Breast epithelium (tissue), 4 donors: ENCODE measurements at regions not wholly inside any gene's neighbourhood (a gene's known extent, or its start where the extent isn't known, plus 50 kb on each side); places are given as distances from the start of the nearest gene placed in this dataset.

Source experiments
- DNase-seq, 2 donors: peaks; one replicate each; pipeline ENCODE4 v3.0.0-alpha.2; 2019; ENCODE audit warnings: low spot score in 2 of 2
- H3K27ac ChIP-seq, 2 donors: fragments of 200-600 bp; sonication (generic) in 1 of 2; one replicate each; pipeline ENCODE4 v1.5.1; 2016 to 2019; ENCODE audit warnings: mild to moderate bottlenecking in 1 of 2
- H3K27me3 ChIP-seq, 2 donors: fragments of 200-600 bp; sonication (generic) in 1 of 2; one replicate each; pipeline versions ENCODE4 v1.5.1 to v1.6.0; 2017 to 2019; ENCODE audit warnings: control low read depth in 1 of 2, mild to moderate bottlenecking in 1 of 2
- H3K36me3 ChIP-seq: fragments of 200-600 bp; one replicate; pipeline ENCODE4 v1.5.1; 2019
- H3K4me1 ChIP-seq, 2 donors: fragments of 200-600 bp; sonication (generic); one replicate each; pipeline ENCODE4 v1.5.1; 2016 to 2019; ENCODE audit warnings: control low read depth in 1 of 2
- H3K4me3 ChIP-seq, 3 donors: fragments of 200-600 bp; sonication (generic); 1 replicate in 2 of 3; 2 replicates in 1 of 3; pipeline ENCODE4 v1.5.1; 2016 to 2019; ENCODE audit warnings: mild to moderate bottlenecking in 3 of 3, moderate library complexity in 2 of 3
- H3K9me3 ChIP-seq, 2 donors: fragments of 200-600 bp; sonication (generic) in 1 of 2; one replicate each; pipeline ENCODE4 v1.5.1; 2016 to 2019; ENCODE audit warnings: control low read depth in 1 of 2
- POLR2A ChIP-seq: fragments of 450-650 bp; IDR thresholded peaks from one replicate; pipeline ENCODE4 v1.6.1; 2016; ENCODE audit warnings: antibody characterized with exemption, mild to moderate bottlenecking, moderate library complexity
- POLR2AphosphoS5 ChIP-seq, 3 donors: sonication (generic); formaldehyde crosslinking; IDR thresholded peaks; one replicate each; pipeline ENCODE4 v1.6.1; 2017; ENCODE audit warnings: antibody characterized with exemption in 3 of 3
- intact Hi-C: fragments of 100-400 bp; cut with DNase I; formaldehyde crosslinking; loops from one replicate; pipeline ENCODE4 v1.15.1; 2023; ENCODE audit warnings: low total_unique reads
- TF ChIP-seq, protein P1 (sequence below), 3 donors: fragments of 450-650 bp; IDR thresholded peaks; one replicate each; pipeline ENCODE4 v1.5.1; 2016 to 2017; ENCODE audit warnings: antibody characterized with exemption in 3 of 3, mild to moderate bottlenecking in 3 of 3, moderate library complexity in 3 of 3

- H3K9me3 ChIP-seq = peaks cover 0 to 3% of the 10 kb centered on the region in 2 donors
- H3K4me3 ChIP-seq = no peak overlapping the region
- no peak for DNase-seq
- intact Hi-C loops = no loop called here
- H3K27ac ChIP-seq = no peak overlapping the region
- no peaks in the 10 kb centered on the region for H3K4me1 ChIP-seq
- no peaks in the 10 kb centered on the region for H3K36me3 ChIP-seq
- H3K27me3 ChIP-seq = no peaks in the 10 kb centered on the region
- TF ChIP-seq POLR2AphosphoS5 (IDR thresholded peaks at IDR 0.05) = no peak
- no peak for TF ChIP-seq POLR2A
- TF ChIP-seq, protein P1, sequence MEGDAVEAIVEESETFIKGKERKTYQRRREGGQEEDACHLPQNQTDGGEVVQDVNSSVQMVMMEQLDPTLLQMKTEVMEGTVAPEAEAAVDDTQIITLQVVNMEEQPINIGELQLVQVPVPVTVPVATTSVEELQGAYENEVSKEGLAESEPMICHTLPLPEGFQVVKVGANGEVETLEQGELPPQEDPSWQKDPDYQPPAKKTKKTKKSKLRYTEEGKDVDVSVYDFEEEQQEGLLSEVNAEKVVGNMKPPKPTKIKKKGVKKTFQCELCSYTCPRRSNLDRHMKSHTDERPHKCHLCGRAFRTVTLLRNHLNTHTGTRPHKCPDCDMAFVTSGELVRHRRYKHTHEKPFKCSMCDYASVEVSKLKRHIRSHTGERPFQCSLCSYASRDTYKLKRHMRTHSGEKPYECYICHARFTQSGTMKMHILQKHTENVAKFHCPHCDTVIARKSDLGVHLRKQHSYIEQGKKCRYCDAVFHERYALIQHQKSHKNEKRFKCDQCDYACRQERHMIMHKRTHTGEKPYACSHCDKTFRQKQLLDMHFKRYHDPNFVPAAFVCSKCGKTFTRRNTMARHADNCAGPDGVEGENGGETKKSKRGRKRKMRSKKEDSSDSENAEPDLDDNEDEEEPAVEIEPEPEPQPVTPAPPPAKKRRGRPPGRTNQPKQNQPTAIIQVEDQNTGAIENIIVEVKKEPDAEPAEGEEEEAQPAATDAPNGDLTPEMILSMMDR (IDR thresholded peaks at IDR 0.05) = no peak
Observed at GRCh38 chr4:18278244-18278643, 256.7 kb upstream of the LCORL start.

GRCh38 chr4:18262832-18263231, 241.3 kb upstream of the LCORL start:
- TF ChIP-seq POLR2AphosphoS5 (IDR thresholded peaks at IDR 0.05) = no peak
- TF ChIP-seq, protein P1 (IDR thresholded peaks at IDR 0.05) = no peak
- no peak for TF ChIP-seq POLR2A
- Histone ChIP-seq H3K27ac (no peak overlapping the region), H3K4me1 (no peaks in the 10 kb centered on the region), H3K27me3 (no peaks in the 10 kb centered on the region), H3K4me3 (no peak overlapping the region), H3K9me3 (no peaks in the 10 kb centered on the region), H3K36me3 (no peaks in the 10 kb centered on the region)
- intact Hi-C loops = no loop called here
- DNase-seq = no peak

DNA sequence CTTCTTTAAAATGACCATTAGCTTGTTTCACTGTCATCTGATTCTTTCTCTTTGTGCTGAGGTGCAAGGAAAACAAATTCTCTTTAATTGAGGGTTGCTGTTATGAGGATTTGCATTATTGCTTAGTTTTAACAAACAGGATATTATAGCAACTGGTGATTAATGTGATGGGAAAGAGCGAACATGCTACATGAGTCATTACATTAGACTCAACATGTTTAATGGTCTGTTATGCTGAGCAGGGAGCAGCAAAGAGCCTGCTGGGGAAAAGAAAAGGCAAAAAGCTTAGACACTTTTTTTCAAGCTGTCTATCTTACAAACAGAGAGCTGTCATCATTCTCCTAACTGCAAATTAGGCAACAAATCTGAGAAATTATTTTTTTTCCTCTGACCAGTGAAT, 230.5 kb upstream of the LCORL start:
- TF ChIP-seq POLR2A (no peak), POLR2AphosphoS5 (IDR thresholded peaks at IDR 0.05) (no peak)
- TF ChIP-seq, protein P1 (IDR thresholded peaks at IDR 0.05) = no peak
- Histone ChIP-seq H3K9me3 (no peaks in the 10 kb centered on the region), H3K27me3 (no peaks in the 10 kb centered on the region), H3K27ac (no peak overlapping the region), H3K36me3 (no peaks in the 10 kb centered on the region), H3K4me1 (no peaks in the 10 kb centered on the region), H3K4me3 (no peak overlapping the region)
- intact Hi-C loops = no loop called here
- no peak for DNase-seq

DNA sequence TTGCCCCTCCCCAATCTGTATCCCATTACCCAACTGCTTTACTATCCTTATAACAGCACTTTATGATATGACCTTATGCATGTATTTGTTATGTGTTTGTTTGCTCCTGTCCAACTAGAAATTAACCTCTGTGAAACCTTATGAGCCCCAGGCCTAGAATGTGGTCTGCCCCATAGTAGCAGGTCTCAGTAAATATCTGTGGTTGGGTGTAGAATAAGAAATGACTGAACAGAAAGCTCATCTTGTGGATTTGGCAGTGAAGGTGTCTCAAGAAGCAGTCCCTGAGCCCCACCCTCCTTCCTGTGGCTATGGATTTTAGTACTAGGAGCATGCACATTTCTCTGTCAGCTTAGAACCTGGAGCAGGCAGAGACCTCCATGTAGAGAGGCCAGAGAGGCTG, 229.0 kb upstream of the LCORL start:
- intact Hi-C loops = no loop called here
- TF ChIP-seq POLR2AphosphoS5 (IDR thresholded peaks at IDR 0.05) (no peak), POLR2A (no peak)
- TF ChIP-seq, protein P1 (IDR thresholded peaks at IDR 0.05) = no peak
- Histone ChIP-seq H3K4me1 (no peaks in the 10 kb centered on the region), H3K27me3 (no peaks in the 10 kb centered on the region), H3K36me3 (no peaks in the 10 kb centered on the region), H3K27ac (no peak overlapping the region), H3K9me3 (no peaks in the 10 kb centered on the region), H3K4me3 (no peak overlapping the region)
- DNase-seq = no peak

DNA sequence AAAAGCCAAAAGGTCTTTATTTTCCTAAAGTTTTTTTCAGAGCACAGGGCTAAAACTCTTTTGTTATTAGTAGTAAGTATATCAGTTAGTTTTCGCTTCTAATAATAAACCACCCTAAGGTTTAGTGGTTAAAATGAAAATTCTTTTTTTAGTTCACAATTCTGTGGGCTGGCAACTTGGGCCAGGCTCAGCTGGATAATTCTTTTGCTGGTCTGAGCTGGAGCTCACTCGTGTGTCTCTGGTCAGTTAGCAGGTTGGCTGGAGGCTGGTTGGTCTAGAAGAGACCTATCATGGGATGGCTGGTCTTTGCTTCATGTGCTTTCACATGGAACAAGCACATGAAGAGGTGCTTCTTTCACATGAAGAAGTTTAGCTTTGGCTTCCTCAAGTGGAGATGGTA, 227.1 kb upstream of the LCORL start:
- Histone ChIP-seq H3K36me3 (no peaks in the 10 kb centered on the region), H3K4me1 (no peaks in the 10 kb centered on the region), H3K27ac (no peak overlapping the region), H3K27me3 (no peaks in the 10 kb centered on the region), H3K4me3 (no peak overlapping the region), H3K9me3 (no peaks in the 10 kb centered on the region)
- intact Hi-C loops = no loop called here
- no peak for TF ChIP-seq POLR2A
- TF ChIP-seq POLR2AphosphoS5 (IDR thresholded peaks at IDR 0.05) = no peak
- TF ChIP-seq, protein P1 (IDR thresholded peaks at IDR 0.05) = no peak
- DNase-seq = no peak
